NCI-H187 (cell line): ENCODE measurements at regions not wholly inside any gene's neighbourhood (a gene's known extent, or its start where the extent isn't known, plus 50 kb on each side); places are given as distances from the start of the nearest gene placed in this dataset.
"Not testable (repeated sequence)": the region's sequence is repeated elsewhere in the genome, so short reads cannot be mapped to it uniquely, and the experiment has no call there.

ENCODE experiments used
- DNase-seq, 2 experiments: peaks; one replicate each; lab custom pipeline; 2025; lab: John Stamatoyannopoulos, UW

DNA sequence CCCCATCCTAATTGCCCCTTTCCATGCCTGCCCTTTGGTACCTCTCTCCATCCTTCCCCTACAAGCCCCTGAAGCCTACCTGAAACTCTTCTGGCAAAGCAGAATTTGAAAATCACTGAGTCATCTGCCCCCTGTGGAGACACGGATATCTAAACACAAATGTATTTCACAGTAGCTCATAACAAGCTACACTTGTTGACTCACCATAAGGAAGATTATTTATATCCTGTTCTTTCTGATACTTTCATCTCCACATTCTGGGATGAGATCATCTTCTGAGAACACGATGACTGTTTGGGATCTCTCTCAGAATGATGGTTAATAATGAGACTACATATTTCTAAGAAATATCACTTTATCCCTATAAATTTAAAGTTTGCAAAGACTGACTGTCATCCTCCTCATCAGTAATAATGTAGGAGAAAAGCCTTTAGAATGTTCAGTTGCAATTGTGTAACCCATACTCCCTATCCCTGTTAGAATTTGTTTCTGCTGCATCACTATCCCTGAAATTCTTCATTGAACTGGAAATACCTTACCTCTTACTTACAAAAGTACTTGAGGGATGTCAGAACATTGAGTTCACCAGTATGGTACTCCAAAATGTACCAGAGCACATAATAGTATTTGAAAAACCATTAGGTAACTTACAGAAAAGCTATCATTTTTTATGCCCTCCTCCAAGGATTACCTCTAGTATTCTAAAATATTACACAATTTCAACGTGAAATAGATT, 116.1 kb upstream of the IL12A start:
- no peak for DNase-seq

DNA sequence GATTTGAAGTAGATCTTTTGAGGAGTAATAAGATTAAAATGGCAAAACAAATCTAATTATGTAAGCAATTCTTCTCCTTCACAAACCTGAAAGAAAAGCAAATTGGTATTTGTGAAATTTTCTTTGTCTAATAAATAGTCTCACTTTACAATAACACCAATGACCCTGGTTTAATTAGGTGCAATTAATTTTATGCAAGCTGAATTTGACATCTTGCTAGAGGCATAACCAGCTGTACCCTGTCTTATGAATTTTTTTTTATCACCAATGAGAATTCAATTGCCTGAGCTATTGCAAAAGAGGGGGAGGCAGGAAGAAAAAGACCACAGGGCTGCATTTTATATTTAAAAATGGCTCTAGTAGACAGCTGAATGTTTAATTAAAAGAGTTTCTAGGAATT, 113.5 kb upstream of the IL12A start:
- no peak for DNase-seq

DNA sequence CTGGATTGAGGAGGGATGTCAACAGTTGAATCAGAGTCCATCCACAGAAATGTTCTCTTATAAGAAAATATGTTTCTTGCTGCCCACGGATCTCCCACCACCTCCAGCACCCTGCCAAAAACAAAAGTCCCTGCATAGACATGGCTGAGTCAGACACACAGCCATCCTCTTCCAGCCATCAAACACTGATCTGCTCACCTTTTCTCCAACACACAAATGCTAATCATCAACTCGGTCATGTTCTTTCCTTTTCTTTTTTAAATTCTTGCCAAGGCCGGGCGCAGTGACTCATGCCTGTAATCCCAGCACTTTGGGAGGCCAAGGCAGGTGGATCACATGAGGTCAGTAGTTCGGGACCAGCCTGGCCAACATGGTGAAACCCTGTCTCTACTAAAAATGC, 110.7 kb upstream of the IL12A start:
- DNase-seq = no peak

DNA sequence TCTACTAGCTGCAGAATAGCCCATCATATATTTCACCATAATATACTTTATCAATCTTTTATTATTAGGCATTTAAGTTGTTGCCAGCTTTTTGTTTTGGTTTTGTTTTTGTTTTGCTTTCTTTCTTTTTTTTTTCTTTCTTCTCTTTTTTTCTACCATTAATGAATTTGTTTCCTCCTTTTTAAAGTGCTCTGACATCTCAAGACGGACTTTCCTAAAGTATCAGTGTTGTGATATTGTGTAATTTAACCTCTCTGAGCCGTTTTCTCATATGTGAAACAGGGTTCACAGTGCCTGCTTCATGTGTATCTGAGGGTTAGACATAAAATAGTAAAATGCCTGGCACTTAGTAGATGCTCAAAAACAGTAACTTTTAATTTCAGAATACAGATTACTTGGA, 109.5 kb upstream of the IL12A start:
- DNase-seq = no peak

DNA sequence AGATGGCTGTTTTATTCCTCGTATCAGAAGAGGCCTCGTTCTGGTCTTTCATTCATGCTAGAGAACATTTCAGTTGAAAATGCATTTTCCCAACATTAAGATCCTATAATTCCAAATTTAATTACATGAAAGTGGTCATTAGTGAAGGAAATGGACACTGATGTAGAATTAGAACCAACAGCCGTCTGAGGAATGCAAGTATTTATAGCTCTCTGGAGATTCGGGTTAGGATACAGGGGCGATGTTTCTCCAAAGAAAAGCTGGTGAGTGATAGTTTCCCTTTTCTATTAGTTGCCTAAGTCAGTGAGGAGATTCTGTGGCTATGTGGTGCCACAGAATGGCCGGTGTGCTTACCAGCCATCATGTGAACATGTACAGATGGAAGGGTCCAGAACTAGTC, 109.0 kb upstream of the IL12A start:
- DNase-seq = no peak

DNA sequence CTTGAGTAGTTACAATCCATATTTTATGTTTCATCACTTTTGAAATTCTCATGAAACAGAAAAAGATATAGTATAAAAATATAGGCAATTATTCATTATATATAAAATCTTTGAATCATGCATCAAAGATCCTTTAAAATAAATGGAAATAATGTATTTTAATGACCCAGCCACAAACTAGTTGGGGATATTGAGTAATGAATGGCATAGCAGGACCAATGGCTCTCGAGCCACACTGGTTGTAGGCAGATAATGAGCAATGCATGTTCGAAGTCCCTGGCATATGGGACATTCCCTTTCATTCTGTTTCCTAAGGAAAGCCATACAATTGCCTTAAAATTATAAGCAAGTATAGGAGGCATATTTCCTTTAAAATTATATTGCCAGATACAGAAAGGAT, 107.4 kb upstream of the IL12A start:
- DNase-seq = no peak

DNA sequence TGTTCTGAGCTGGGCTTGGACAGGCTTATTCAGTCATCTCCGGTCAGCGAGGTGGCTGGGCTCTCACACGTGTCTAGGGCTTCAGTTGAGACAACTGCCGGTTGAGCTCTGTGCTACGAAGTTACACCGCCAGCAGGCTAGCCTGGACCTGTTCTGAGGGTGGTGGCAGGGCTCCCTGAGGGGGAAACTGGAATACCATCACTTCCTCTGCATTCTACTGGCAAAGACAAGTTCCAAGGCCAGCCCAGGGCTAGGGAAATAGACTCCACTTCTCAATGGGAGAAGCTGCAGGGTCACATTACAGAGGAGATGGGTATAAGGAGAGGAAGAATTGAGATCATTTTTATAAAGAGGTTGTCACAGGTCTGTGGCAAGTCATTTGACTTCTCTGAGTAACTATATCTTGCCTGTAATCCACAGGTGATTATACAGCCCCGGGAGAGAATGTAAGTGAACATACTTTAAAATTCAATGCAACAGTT, 106.8 kb upstream of the IL12A start:
- no peak for DNase-seq

DNA sequence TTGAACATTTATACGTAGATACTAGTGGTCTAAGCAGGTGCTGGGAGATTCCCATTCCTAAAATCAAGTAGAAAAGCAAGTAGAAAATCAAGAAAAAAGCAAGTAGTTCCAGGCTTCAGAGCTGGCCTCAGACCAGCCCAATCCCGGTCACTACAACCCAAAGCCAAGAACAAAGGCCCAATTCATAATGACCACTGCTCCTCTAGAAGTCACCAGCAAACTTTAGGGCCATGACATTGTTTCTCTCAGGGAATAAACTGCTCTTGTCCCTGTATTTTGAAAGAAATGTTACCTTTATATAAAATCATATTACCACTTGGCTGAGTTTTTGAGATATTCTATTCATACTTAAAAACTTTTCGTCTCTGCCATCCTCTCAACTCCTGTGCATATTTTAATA, 106.3 kb upstream of the IL12A start:
- DNase-seq = no peak

DNA sequence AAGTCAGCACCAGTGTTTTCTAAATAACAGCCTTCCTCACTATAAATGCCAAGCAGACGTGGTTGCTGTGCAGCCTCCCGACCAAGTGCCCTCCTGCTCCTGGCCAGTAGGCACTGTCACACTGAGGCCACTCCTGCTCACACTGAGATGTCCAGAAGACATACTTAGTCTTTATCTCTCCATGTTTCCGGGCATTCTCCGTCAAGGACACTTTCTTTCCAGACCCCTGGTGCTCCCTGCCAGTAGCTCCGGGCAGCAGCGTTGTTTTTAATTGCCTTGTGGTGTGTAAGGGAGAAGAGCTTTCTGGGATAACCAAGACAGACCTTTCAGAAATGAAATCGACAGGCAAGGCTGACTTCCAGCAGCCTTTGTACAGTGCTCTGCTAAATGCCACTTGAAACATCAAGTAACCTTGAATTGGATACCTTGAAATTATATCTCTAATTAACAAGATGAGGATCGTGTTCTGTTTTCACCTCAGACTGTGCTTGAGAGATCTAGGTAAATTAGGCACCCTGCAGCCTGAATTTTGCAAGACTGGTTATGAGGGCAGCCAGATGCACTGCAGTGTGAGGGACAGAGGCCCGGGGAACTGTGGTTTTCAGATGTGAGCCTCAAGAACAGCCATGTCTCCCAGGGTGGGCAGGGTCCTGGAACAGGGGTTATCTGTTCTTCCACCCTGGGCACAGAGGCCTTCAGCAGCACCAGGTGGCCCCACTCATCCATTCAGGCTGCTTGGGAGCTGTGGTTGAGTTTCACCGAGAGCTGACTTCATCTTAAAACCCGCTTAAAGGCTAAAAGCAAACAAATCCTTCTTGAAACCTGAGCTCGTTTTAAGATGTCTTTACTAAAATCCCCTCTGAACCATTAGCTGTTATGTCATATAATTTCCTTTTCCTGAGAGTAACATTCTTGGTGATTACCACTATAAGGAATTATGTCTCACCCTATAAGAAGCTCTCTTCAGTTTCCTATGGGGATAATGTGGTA, 105.5 kb upstream of the IL12A start:
- DNase-seq = peak; percentile 48 to 74

DNA sequence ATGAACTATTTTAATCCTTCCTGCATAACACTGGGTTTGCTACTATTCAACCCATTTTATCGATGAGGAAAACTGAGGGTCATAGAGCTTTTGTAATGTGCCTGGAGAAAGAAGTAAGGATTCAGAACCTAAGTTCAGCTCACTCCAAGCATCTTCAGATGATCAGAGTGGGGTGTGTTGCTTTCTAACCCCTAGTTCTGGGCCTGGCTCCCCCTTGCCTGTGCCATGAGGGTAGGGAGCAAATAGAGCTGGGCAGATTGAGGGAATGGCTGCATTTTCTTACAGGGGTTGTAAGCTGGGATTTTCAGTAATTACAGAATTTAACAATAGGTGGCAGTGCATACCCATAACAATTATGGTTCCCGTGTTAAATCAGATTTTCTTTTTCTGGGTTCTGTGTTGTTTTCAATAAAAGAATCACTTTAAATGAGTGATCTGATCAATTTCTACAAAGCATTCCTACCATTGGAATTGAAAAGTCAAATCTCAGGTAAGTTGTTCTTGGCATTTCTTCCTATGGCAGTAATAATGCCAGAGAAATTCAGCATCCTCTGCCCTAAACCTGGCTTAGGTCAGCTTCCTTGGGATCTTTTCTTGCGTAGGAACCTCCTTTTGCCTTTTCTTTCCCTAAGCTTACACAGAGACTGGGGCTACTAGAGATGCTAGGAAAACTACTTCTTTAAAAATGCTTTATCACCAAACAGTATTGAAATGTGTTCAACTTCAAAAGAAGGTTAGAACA, 103.8 kb upstream of the IL12A start:
- no peak for DNase-seq

DNA sequence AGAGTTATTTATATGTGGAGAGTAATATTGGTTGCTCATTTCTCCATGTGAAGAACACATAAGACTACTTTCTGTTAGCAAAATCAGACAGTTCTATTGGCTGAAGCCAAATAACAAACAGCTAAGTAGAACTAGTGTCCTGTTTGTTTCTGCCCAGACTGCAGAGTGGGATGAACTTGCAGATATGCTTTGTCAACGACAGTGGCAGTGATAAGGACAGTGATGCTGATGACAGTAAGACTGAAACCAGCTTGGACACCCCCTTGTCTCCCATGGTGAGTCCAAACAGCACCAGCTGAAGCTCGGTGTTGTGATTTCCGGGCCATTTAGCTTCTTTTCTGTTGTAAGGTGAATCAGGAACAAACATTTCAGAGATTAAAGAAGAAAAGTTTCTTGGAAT, 102.6 kb upstream of the IL12A start:
- DNase-seq = no peak

DNA sequence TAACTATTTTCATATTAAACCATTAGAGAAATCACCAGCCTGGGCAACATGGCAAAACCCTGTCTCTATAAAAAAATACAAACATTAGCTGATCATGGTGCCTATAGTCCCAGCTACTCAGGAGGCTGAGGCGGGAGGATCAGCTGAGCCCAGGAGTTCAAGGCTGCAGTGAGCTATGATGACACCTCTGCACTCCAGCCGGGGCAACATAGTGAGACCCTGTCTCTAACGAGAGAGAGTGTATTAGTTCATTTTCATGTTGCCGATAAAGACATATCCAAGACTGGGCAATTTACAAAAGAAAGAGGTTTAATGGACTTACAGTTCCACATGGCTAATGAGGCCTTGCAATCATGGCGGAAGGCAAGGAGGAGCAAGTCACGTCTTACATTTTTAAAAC, 102.1 kb upstream of the IL12A start:
- DNase-seq = not testable (repeated sequence)

DNA sequence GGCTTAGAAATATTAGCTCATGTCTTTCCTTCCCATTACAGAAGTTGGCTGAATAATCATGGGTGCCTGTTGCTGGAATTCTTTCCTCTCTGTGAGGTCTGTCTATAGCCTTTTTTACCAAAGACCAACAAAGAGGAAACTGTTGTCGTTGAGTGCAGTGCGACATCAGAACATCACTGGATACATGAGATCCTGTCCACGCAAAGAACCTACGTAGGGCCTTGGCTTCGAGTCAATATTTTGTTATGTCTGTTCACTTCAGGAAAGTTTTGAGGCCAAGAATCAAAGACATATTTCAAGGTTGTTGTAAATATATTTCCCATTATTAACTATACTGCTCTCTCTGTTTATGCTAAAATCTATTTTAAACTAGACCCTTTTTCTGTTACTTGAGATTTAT, 101.5 kb upstream of the IL12A start:
- DNase-seq = no peak

DNA sequence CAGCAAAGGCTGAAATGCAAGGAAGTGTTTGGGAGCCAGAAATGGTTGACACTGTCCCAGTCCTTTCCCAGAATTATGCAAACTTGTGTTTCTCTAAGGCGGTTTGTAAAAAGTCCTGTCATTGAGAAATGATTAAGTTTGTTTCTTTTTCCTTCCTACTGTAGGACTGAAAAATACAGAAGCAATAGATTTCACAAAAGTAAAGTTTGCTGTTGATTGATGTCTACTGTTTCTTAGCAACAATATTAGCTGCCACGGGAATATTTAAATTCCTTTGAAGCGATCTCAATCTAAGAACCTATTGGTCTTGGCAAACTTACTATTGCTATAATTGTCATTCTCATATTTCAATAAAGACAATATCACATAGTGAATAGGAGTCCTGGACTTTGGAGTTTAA, 100.7 kb upstream of the IL12A start:
- DNase-seq = no peak

DNA sequence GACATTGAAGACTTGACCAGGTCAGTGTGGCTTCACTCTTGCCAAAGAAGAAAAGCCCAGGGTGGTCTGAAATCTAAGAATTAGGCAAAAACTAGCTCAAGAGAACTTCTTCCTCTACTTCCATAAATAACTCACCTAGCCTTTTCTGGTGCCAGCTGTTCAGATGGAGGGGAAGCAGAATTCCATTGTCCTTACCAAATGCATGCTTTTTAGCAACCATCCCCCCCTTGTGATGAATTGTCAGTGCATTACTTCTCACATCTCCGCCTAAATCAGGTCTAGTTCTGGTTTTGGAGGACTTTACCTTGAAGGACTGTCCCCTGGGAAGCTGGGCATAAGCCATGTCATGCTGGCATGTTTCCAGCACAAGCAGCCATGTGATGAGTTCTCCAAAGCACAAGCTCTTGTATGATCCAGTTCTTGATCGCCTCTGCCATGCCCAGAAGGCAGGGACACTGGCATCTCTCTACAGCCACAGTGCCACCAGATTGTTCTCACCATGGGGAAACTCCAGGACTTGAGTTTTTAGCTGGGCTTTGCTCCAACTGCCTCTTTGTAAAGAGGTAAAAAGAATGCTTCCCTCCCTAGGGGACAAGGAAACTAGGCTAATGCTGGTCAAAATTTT, 96.4 kb upstream of the IL12A start:
- no peak for DNase-seq

DNA sequence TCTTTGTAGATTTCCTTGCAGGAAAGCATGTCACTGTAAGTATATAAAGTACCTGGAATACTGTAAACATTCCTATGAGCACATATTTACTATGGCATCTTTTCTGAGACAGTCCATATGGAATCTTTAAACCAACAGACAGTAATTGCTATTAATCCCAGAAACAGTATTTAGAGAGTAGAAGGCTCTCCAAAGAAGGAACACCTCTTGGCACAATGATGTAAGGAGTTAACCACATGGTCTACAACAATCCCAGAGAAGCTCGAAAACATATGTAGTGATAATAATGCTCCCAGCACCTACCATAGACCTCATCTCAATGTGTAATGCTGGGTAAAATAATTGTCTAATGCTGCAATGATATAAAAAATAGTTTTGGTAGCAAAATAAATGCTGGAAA, 95.8 kb upstream of the IL12A start:
- no peak for DNase-seq

DNA sequence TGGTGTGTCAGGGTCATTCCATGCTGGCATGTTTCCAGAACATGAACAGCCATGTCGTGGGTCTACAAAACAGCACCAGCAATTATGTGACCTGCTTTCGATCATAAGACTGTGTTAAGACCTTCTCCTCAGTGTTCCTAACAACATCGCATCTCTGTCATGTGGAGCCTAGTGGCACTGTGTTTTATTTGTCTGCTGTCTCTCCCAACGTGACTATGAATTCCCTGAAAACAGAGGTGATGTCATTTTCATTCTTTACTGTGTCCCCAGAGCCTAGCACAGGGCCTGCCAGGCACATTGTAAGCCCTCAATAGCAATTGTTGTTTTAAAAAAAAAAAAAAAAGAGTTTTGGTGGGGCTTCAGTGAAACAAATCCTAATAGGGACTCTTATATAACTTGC, 94.2 kb upstream of the IL12A start:
- DNase-seq = no peak

DNA sequence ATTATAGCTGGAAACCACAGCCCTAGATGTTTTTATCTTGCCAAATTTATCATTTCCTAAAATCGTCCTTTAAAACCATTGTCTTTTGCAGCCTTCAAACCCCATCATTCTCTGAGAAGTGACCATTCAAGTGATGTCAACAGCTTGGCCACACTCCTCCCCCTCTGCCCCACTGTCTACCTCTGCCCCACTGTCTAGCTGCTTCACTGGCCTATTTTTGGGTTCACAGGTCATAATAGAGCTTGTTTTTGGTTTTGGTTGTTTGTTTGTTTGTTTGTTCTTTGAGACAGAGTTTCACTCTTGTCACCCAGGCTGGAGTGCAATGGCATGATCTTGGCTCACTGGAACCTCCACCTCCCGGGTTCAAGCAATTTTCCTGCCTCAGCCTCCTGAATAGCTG, 93.2 kb upstream of the IL12A start:
- no peak for DNase-seq

DNA sequence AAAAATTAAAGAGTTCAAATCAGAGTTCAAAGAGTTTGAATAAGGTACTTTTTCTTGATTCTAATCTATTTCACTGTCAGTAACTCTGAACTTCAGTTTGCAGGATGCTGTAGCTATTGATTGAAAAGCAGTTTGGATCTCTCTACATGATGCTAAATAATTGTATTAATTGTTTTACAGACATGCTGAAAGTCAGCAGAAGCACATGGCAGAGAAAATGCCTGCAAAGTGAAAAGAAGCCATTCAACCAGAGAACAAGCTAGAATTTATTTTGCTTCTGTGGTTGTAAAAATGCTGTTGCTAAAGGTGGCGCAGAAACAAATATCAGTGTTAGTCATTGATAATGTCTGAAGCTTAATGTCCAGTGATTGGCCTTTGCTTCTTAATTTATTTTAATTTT, 92.1 kb upstream of the IL12A start:
- DNase-seq = no peak

DNA sequence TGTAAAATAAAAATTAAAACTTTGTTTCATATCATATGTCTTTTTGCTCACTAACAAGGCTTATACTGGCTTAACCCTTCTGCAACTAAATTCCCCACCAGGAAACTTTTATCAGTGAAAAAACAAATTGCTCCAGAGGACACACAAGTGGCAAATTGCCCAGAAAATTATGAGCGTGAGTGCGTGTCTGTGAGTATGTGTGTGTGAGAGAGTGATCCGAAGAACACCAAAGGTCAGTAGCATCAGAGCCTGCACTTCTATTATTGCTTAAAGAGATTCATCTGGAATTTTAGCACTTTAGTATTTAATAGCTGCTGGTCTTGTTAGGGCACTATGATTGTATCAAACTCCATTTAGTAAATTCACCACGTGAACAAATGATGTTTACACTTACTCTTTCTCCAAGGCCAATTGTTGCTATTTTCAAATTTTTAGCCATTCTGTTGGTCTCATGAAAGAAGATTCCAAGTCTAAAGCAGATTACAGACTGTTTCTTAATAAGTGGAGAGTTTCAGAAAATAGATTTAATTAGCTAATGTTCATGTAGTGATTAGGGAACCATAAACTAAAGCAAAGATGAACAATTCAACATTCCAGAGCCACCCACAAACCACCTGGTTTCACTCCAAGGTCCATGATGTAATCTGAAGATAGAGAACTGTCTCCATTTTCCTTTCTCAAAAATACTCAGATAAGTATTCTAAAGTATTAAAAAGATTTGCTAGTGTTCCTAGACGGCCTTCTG, 91.1 kb upstream of the IL12A start:
- DNase-seq = no peak

DNA sequence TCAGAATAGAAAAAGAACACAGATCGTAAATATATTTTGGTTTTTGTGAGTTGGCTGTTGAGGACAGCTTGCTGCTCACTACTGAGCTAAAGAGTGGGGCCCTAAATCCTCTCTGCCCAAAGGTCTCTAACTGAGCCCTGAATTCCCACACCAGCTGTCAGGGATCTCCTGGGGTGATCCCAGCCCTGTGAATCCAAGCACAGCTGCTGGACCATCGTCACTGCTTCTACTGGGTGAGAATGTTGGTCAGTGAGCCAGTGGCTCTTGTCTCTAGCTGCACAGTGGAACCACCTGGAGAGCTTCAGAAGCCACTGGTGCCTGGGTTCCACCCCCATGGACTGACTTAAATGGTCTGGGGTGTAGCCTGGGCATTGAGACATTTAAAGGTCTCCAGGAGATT, 90.5 kb upstream of the IL12A start:
- no peak for DNase-seq
